ENCODE measurements at regions not wholly inside any gene's neighbourhood (a gene's known extent, or its start where the extent isn't known, plus 50 kb on each side); places are given as distances from the start of the nearest gene placed in this dataset.

DNA sequence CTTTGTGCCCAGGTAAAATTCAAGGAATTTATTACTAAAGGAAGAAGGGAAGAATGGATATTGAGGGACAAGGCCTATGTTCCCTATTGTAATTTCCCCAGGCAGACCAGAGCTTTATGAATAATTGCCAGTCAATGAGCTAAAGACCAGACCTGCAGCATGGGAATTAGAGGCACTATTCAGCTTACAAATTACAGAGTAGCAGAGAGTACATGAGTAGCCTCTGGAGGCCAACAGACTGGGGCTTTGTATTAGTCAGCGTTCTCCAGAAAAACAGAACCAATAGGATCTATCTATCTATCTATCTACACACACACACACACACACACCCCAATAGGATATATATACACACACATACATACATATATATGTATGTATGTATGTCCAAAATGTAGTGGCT is 120.0 kb upstream of the RPH3A start:
- no peak overlapping the region for H3K27ac ChIP-seq (ENCODE audit: low read length)
- H2AFZ ChIP-seq (ENCODE audit: low read depth, low read length): no peak overlapping the region
- H4K20me1 ChIP-seq (ENCODE audit: insufficient read depth): no peaks in the 10 kb centered on the region
- no peaks in the 10 kb centered on the region for H3K36me3 ChIP-seq (ENCODE audit: insufficient read depth, low read length)
- H3K27me3 ChIP-seq (ENCODE audit: insufficient read depth, low read depth, low read length): peaks cover under 1% of the 10 kb centered on the region
- no peak overlapping the region for H3K4me3 ChIP-seq (ENCODE audit: low read length)
- no peaks in the 10 kb centered on the region for H3K9me3 ChIP-seq (ENCODE audit: low read length)
- no peaks in the 10 kb centered on the region for H3K9me2 ChIP-seq (ENCODE audit: insufficient read depth, low read length)
- no peak overlapping the region for H3K9ac ChIP-seq (ENCODE audit: low read length)
- no peak for TF ChIP-seq POLR2AphosphoS5 (IDR thresholded peaks at IDR 0.05)
- no peak for TF ChIP-seq RAD21 (conservative IDR thresholded peaks at IDR 0.05)
- TF ChIP-seq, protein P1, sequence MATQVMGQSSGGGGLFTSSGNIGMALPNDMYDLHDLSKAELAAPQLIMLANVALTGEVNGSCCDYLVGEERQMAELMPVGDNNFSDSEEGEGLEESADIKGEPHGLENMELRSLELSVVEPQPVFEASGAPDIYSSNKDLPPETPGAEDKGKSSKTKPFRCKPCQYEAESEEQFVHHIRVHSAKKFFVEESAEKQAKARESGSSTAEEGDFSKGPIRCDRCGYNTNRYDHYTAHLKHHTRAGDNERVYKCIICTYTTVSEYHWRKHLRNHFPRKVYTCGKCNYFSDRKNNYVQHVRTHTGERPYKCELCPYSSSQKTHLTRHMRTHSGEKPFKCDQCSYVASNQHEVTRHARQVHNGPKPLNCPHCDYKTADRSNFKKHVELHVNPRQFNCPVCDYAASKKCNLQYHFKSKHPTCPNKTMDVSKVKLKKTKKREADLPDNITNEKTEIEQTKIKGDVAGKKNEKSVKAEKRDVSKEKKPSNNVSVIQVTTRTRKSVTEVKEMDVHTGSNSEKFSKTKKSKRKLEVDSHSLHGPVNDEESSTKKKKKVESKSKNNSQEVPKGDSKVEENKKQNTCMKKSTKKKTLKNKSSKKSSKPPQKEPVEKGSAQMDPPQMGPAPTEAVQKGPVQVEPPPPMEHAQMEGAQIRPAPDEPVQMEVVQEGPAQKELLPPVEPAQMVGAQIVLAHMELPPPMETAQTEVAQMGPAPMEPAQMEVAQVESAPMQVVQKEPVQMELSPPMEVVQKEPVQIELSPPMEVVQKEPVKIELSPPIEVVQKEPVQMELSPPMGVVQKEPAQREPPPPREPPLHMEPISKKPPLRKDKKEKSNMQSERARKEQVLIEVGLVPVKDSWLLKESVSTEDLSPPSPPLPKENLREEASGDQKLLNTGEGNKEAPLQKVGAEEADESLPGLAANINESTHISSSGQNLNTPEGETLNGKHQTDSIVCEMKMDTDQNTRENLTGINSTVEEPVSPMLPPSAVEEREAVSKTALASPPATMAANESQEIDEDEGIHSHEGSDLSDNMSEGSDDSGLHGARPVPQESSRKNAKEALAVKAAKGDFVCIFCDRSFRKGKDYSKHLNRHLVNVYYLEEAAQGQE (IDR thresholded peaks at IDR 0.05; ENCODE audit: borderline replicate concordance): no peak
- TF ChIP-seq SMC3 (conservative IDR thresholded peaks at IDR 0.05; ENCODE audit: poor library complexity): no peak
- no peak for TF ChIP-seq MXI1 (conservative IDR thresholded peaks at IDR 0.05; ENCODE audit: poor library complexity, severe bottlenecking)
- TF ChIP-seq EP300 (conservative IDR thresholded peaks at IDR 0.05; ENCODE audit: poor library complexity, severe bottlenecking): no peak
- no peaks in the 10 kb centered on the region for H3K79me2 ChIP-seq (replicated peaks; ENCODE audit: insufficient read depth, low read length)
- H3F3A ChIP-seq (ENCODE audit: insufficient read depth, low read length, poor library complexity, severe bottlenecking): no peaks in the 10 kb centered on the region
- no peak overlapping the region for H3K4me2 ChIP-seq (ENCODE audit: low read length)

- no peak for TF ChIP-seq EZH2 (IDR thresholded peaks at IDR 0.05; ENCODE audit: borderline replicate concordance, insufficient read depth, low read length, poor library complexity, severe bottlenecking)
- TF ChIP-seq MXI1 (conservative IDR thresholded peaks at IDR 0.05; ENCODE audit: poor library complexity, severe bottlenecking): no peak
- TF ChIP-seq, protein P2, sequence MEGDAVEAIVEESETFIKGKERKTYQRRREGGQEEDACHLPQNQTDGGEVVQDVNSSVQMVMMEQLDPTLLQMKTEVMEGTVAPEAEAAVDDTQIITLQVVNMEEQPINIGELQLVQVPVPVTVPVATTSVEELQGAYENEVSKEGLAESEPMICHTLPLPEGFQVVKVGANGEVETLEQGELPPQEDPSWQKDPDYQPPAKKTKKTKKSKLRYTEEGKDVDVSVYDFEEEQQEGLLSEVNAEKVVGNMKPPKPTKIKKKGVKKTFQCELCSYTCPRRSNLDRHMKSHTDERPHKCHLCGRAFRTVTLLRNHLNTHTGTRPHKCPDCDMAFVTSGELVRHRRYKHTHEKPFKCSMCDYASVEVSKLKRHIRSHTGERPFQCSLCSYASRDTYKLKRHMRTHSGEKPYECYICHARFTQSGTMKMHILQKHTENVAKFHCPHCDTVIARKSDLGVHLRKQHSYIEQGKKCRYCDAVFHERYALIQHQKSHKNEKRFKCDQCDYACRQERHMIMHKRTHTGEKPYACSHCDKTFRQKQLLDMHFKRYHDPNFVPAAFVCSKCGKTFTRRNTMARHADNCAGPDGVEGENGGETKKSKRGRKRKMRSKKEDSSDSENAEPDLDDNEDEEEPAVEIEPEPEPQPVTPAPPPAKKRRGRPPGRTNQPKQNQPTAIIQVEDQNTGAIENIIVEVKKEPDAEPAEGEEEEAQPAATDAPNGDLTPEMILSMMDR (IDR thresholded peaks at IDR 0.05; ENCODE audit: poor library complexity, severe bottlenecking): no peak
- TF ChIP-seq RAD21 (conservative IDR thresholded peaks at IDR 0.05): no peak
- TF ChIP-seq, protein P1 (IDR thresholded peaks at IDR 0.05; ENCODE audit: borderline replicate concordance): no peak
- no peak for TF ChIP-seq POLR2AphosphoS5 (IDR thresholded peaks at IDR 0.05)
- no peak for TF ChIP-seq SMC3 (conservative IDR thresholded peaks at IDR 0.05; ENCODE audit: poor library complexity)
- Histone ChIP-seq H3K27ac (ENCODE audit: low read length) (no peak overlapping the region), H3K4me2 (ENCODE audit: low read length) (no peak overlapping the region), H3K9me2 (ENCODE audit: insufficient read depth, low read length) (no peaks in the 10 kb centered on the region), H3K36me3 (ENCODE audit: insufficient read depth, low read length) (no peaks in the 10 kb centered on the region), H3K9ac (ENCODE audit: low read length) (no peak overlapping the region), H2AFZ (ENCODE audit: low read depth, low read length) (no peak overlapping the region), H3K27me3 (ENCODE audit: insufficient read depth, low read depth, low read length) (no peaks in the 10 kb centered on the region), H3K79me2 (replicated peaks; ENCODE audit: insufficient read depth, low read length) (no peaks in the 10 kb centered on the region), H4K20me1 (ENCODE audit: insufficient read depth) (no peaks in the 10 kb centered on the region), H3F3A (ENCODE audit: insufficient read depth, low read length, poor library complexity, severe bottlenecking) (no peaks in the 10 kb centered on the region), H3K4me3 (ENCODE audit: low read length) (no peak overlapping the region), H3K9me3 (ENCODE audit: low read length) (no peaks in the 10 kb centered on the region)
Observed at GRCh38 chr12:112674539-112674938, 117.0 kb upstream of the RPH3A start.
